NT2/D1 (cell line): ENCODE measurements at regions not wholly inside any gene's neighbourhood (a gene's known extent, or its start where the extent isn't known, plus 50 kb on each side); places are given as distances from the start of the nearest gene placed in this dataset.
A peak's percentile ranks its signal among the peaks of the same experiment; 100 is the strongest.

Source experiments
- DNase-seq: peaks from one replicate; pipeline ENCODE4 v3.0.0-alpha.2; 2011; ENCODE audit warnings: low read depth, low spot score
- H3K27me3 ChIP-seq: 2 replicates; pipeline ENCODE4 v1.6.0; 2011; ENCODE audit warnings: mild to moderate bottlenecking; ENCODE audit not compliant: insufficient read length, insufficient read depth
- H3K36me3 ChIP-seq: 2 replicates; pipeline ENCODE4 v1.6.1; 2011; ENCODE audit warnings: mild to moderate bottlenecking, low read length, mixed read lengths; ENCODE audit not compliant: insufficient read depth, insufficient read length
- H3K4me1 ChIP-seq: 2 replicates; pipeline ENCODE4 v1.5.1; 2011; ENCODE audit not compliant: insufficient read depth, insufficient read length
- H3K4me3 ChIP-seq: 2 replicates; pipeline ENCODE4 v1.5.1; 2011; ENCODE audit warnings: low read depth; ENCODE audit not compliant: insufficient read length
- H3K9ac ChIP-seq: 2 replicates; pipeline ENCODE4 v1.6.0; 2011; ENCODE audit warnings: low read depth; ENCODE audit not compliant: insufficient read length
- H3K9me3 ChIP-seq: 2 replicates; pipeline ENCODE4 v1.5.1; 2011; ENCODE audit warnings: mild to moderate bottlenecking, low read length; ENCODE audit not compliant: insufficient read depth
- SUZ12 ChIP-seq: IDR thresholded peaks from 2 replicates; pipeline ENCODE4 v1.6.1; 2011; ENCODE audit not compliant: insufficient read length, insufficient read depth; ENCODE audit errors: extremely low read depth
- YY1 ChIP-seq: IDR thresholded peaks from 2 replicates; pipeline ENCODE4 v1.6.1; 2011; ENCODE audit not compliant: insufficient read length, insufficient read depth
- ZNF274 ChIP-seq: IDR thresholded peaks from 2 replicates; pipeline ENCODE4 v1.6.1; 2011; ENCODE audit warnings: mild to moderate bottlenecking, low read depth, low read length

DNA sequence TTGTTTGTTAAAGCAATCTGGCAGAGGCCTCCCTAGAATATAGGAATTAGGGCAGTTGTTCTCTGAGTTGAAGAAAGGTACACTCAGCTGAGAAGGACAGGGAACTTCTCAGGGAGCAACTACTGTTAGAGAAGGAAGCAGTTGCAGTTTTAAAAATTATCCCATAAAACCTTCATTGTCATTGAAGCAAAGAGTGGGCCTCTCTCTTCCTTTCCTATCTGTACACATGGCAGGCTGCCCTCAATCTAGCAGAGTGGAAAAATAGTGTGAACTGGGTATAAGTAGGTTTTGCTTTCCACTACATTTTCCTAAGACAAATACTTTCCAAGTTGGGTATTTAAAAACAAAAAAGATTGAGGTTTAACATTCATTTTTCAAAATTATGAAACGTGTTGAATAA lies 236.7 kb upstream of the KLF14 start:
- no peaks in the 10 kb centered on the region for H3K4me1 ChIP-seq
- H3K27me3 ChIP-seq: no peaks in the 10 kb centered on the region
- peaks cover 10% of the 10 kb centered on the region; the same call in 1 of the 2 replicates for H3K9me3 ChIP-seq
- peaks cover 5% of the 10 kb centered on the region for H3K36me3 ChIP-seq
- no peak overlapping the region for H3K4me3 ChIP-seq
- H3K9ac ChIP-seq: no peak overlapping the region
- TF ChIP-seq ZNF274: no peak
- no peak for TF ChIP-seq SUZ12
- TF ChIP-seq YY1: no peak
- no peak for DNase-seq

DNA sequence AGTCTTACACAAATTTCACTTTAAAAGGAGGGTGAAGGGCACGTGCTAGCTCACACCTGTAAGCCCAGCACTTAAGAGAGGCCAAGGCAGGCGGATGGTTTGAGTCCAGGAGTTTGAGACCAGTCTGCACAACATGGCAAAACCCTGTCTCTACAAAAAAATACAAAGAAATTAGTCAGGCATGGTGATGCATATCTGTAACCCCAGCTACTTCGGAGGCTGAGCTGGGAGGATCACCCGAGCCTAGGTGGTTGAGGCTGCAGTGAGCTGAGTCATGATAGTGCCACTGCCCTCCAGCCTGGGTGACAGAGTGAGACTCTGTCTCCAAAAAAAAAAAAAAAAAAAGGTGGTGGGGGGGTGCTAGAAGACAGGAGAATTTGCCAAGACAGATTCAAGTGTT lies 237.3 kb upstream of the KLF14 start:
- Histone ChIP-seq H3K4me1 (no peaks in the 10 kb centered on the region), H3K9me3 (peaks cover 10% of the 10 kb centered on the region; the same call in 1 of the 2 replicates), H3K9ac (no peak overlapping the region), H3K4me3 (no peak overlapping the region), H3K27me3 (no peaks in the 10 kb centered on the region), H3K36me3 (peaks cover 5% of the 10 kb centered on the region)
- TF ChIP-seq SUZ12: no peak
- DNase-seq: no peak

DNA sequence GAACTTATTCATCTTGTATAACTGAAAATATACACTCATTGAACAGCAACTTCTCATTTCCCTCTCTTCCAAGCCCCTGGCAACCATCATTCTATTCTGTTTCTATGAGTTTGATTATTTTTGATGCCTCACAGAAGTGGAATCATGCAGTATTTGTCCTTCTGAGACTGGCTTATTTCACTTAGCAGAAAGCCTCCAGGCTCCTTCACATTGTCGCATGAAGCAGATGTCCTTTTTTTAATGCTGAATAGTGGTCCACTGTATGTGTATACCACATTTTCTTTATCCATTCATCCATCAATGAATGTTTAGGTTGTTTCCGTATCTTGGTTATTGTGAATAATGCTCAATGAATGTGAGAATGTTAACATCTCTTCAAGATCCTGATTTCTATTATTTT lies 238.2 kb upstream of the KLF14 start:
- Histone ChIP-seq H3K4me1 (no peaks in the 10 kb centered on the region), H3K36me3 (no peaks in the 10 kb centered on the region), H3K4me3 (no peak overlapping the region), H3K27me3 (no peaks in the 10 kb centered on the region), H3K9me3 (peaks cover 10% of the 10 kb centered on the region; the same call in 1 of the 2 replicates), H3K9ac (no peak overlapping the region)
- DNase-seq: no peak
- TF ChIP-seq YY1 (no peak), SUZ12 (no peak), ZNF274 (no peak)

DNA sequence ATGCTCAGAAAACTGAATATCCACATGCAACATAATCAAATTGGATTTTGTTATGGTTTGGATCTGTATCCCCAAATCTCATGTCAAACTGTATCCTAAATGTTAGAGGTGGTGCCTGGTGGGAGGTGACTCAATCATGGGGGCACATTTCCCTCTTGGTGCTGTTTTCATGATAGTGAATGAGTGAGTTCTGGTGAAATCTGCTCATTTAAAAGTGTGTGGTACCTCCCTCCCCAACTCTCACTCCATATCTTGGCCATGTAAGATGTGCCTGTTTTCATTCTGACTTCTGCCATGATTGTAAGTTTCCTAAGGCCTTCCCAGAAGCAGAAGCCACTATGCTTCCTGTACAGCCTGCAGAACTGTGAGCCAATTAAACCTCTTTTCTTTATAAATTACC lies 239.6 kb upstream of the KLF14 start:
- Histone ChIP-seq H3K4me1 (no peaks in the 10 kb centered on the region), H3K36me3 (no peaks in the 10 kb centered on the region), H3K4me3 (no peak overlapping the region), H3K9me3 (peaks cover 10% of the 10 kb centered on the region; the same call in 1 of the 2 replicates), H3K9ac (no peak overlapping the region), H3K27me3 (no peaks in the 10 kb centered on the region)
- TF ChIP-seq SUZ12: no peak
- TF ChIP-seq ZNF274: no peak
- TF ChIP-seq YY1: no peak
- no peak for DNase-seq

DNA sequence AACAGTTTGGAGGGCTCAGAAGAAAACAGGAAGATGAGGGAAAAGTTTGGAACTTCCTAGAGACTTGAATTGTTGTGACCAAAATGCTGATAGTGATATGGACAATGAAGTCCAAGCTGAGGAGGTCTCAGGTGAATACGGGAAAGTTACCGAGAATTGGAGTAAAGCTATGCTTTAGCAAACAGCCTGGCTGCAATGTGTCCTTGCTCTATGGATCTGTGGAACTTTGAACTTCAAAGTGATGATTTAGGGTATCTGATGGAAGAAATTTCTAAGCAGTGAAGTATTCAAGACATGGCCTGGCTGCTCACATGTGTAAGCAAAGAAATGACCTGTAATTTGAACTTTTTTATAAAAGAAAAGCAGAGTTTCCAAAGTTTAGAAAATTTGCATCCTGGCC lies 240.2 kb upstream of the KLF14 start:
- DNase-seq: no peak
- Histone ChIP-seq H3K9me3 (peaks cover 10% of the 10 kb centered on the region; the same call in 1 of the 2 replicates), H3K4me3 (no peak overlapping the region), H3K27me3 (no peaks in the 10 kb centered on the region), H3K9ac (no peak overlapping the region), H3K4me1 (no peaks in the 10 kb centered on the region), H3K36me3 (no peaks in the 10 kb centered on the region)
- TF ChIP-seq ZNF274 (no peak), YY1 (no peak), SUZ12 (no peak)

DNA sequence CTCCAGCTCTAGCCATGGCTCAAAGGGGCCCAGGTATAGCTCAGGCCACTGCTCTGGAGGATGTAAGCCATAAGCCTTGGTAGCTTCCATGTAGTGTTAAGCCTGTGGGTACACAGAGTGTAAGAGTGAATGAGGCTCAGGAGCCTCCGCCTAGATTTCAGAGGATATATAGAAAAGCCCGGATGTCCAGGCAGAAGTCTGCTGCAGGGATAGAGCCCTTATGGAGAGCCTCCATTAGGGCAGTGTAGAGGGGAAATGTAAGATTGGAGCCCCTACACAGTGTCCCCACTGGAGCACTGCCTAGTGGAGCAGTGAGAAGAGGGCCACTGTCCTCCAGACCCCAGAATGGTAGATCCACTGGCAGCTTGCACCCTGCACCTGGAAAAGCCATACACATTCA lies 240.8 kb upstream of the KLF14 start:
- H3K4me3 ChIP-seq: no peak overlapping the region
- peaks cover 10% of the 10 kb centered on the region; the same call in 1 of the 2 replicates for H3K9me3 ChIP-seq
- H3K9ac ChIP-seq: no peak overlapping the region
- TF ChIP-seq ZNF274 (no peak), SUZ12 (no peak), YY1 (no peak)
- DNase-seq: no peak
- H3K27me3 ChIP-seq: no peaks in the 10 kb centered on the region
- H3K36me3 ChIP-seq: no peaks in the 10 kb centered on the region
- H3K4me1 ChIP-seq: no peaks in the 10 kb centered on the region

DNA sequence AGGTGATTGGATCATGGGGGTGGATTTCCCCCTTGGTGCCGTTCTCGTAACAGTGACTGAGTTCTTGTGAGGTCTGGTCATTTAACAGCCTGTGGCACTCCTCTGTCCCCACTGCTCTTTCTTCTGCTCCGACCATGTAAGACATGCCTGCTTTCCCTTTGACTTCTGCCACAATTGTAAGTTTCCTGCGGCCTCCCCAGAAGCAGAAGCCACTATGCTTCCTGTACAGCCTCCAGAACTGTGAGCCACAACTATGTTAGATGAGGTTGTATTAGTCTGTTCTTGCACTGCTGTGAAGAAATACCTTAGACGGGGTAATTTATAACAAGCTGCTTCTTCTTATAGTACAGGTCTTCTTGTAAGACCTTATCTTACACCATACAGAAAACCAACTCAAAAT lies 241.7 kb upstream of the KLF14 start:
- no peak overlapping the region for H3K9ac ChIP-seq
- no peak for DNase-seq
- no peak for TF ChIP-seq YY1
- no peak for TF ChIP-seq SUZ12
- no peak for TF ChIP-seq ZNF274
- peaks cover 10% of the 10 kb centered on the region; the same call in 1 of the 2 replicates for H3K9me3 ChIP-seq
- H3K4me3 ChIP-seq: no peak overlapping the region
- H3K36me3 ChIP-seq: no peaks in the 10 kb centered on the region
- H3K27me3 ChIP-seq: no peaks in the 10 kb centered on the region
- H3K4me1 ChIP-seq: no peaks in the 10 kb centered on the region

DNA sequence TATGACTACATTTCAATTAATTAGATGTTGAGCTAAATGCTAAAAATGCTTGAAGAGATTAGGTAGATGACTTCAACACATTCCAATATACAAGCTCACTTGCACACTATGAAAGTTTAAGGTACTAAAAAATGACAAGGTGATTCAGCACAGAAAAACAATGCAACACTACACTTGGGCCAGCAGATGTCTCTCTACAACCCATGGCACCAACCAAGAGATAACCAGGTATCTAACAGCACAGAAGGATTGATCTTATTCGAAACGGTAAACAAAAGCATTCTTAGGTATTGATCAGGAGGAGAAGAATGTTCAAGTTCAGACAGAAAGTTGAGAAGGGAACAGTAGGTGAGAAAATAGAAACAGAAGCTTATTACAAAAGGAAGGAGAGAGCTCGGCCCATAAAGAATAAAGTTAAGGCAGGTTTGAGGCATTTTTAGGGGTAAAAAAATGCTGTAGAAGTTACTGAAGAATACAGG lies 248.2 kb upstream of the KLF14 start:
- Histone ChIP-seq H3K4me3 (no peak overlapping the region), H3K9ac (no peak overlapping the region), H3K36me3 (peaks cover 5% of the 10 kb centered on the region), H3K27me3 (no peaks in the 10 kb centered on the region), H3K9me3 (no peaks in the 10 kb centered on the region), H3K4me1 (no peaks in the 10 kb centered on the region)
- peak; percentile 30 for DNase-seq
- TF ChIP-seq SUZ12: no peak
- TF ChIP-seq YY1: no peak
- TF ChIP-seq ZNF274: no peak
